HepG2 (cell line): ENCODE measurements at regions not wholly inside any gene's neighbourhood (a gene's known extent, or its start where the extent isn't known, plus 50 kb on each side); places are given as distances from the start of the nearest gene placed in this dataset.

Experiments
- CEBPB ChIP-seq: IDR thresholded peaks from 2 replicates; pipeline ENCODE4 v1.6.1; 2011; ENCODE audit warnings: low read depth, low read length, improper control_type of control experiment, borderline replicate concordance
- FOXJ3 ChIP-seq: sonication (generic); formaldehyde crosslinking; IDR thresholded peaks from 2 replicates; pipeline ENCODE4 v1.4.0; 2020; ENCODE audit warnings: missing genetic modification reagents, mild to moderate bottlenecking, borderline replicate concordance
- GATAD1 ChIP-seq: IDR thresholded peaks from 2 replicates; pipeline ENCODE4 v1.6.1; 2016; ENCODE audit warnings: missing genetic modification reagents, missing compliant biosample characterization
- GLMP ChIP-seq: sonication (generic); formaldehyde crosslinking; IDR thresholded peaks from 2 replicates; pipeline ENCODE4 v1.9.0; 2021; ENCODE audit warnings: missing genetic modification reagents, mild to moderate bottlenecking, borderline replicate concordance
- HHEX ChIP-seq: IDR thresholded peaks from 2 replicates; pipeline ENCODE4 v1.6.1; 2016; ENCODE audit warnings: control low read depth
- ISX ChIP-seq: sonication (generic); formaldehyde crosslinking; conservative IDR thresholded peaks from 2 replicates; pipeline ENCODE4 v1.5.0; 2020; ENCODE audit warnings: missing genetic modification reagents
- MBD4 ChIP-seq: IDR thresholded peaks from 2 replicates; pipeline ENCODE4 v1.6.1; 2012; ENCODE audit warnings: low read length, inconsistent platforms, borderline replicate concordance
- NRL ChIP-seq: sonication (generic); formaldehyde crosslinking; IDR thresholded peaks from 2 replicates; pipeline ENCODE4 v1.5.0; 2020; ENCODE audit warnings: missing genetic modification reagents, mild to moderate bottlenecking, moderate library complexity, borderline replicate concordance
- SMARCE1 ChIP-seq: fragments of 450-650 bp; IDR thresholded peaks from 2 replicates; pipeline ENCODE4 v1.6.1; 2017; ENCODE audit warnings: borderline replicate concordance
- SNAI1 ChIP-seq: sonication (generic); formaldehyde crosslinking; IDR thresholded peaks from 2 replicates; pipeline ENCODE4 v1.5.0; 2020; ENCODE audit warnings: mild to moderate bottlenecking, missing genetic modification reagents, borderline replicate concordance
- SP2 ChIP-seq: sonication (generic); formaldehyde crosslinking; IDR thresholded peaks from 2 replicates; pipeline ENCODE4 v1.5.1; 2020; ENCODE audit warnings: mild to moderate bottlenecking, missing genetic modification reagents
- SP5 ChIP-seq: IDR thresholded peaks from 2 replicates; pipeline ENCODE4 v1.6.1; 2016; ENCODE audit warnings: low read depth, borderline replicate concordance
- SPEN ChIP-seq: sonication (generic); formaldehyde crosslinking; IDR thresholded peaks from 2 replicates; pipeline ENCODE4 v1.5.1; 2020; ENCODE audit warnings: low read depth, mild to moderate bottlenecking, missing genetic modification reagents
- SRSF1 ChIP-seq: fragments of 200-400 bp; formaldehyde crosslinking; optimal IDR thresholded peaks from 2 replicates; pipeline ENCODE3; 2017; ENCODE audit warnings: mild to moderate bottlenecking, low read depth, low read length, moderate library complexity
- ZFP36 ChIP-seq: fragments of 150-350 bp; IDR thresholded peaks from 2 replicates; pipeline ENCODE4 v1.6.1; 2018; ENCODE audit warnings: borderline replicate concordance, low read length, low read depth; ENCODE audit not compliant: partially characterized antibody
- ZMAT3 ChIP-seq: sonication (generic); formaldehyde crosslinking; conservative IDR thresholded peaks from 2 replicates; pipeline ENCODE4 v1.7.0; 2021; ENCODE audit warnings: missing genetic modification reagents
- ZNF292 ChIP-seq: sonication (generic); formaldehyde crosslinking; IDR thresholded peaks from 2 replicates; pipeline ENCODE4 v1.8.1; 2022; ENCODE audit warnings: mild to moderate bottlenecking, low read depth, missing genetic modification reagents, borderline replicate concordance
- ZNF354B ChIP-seq: sonication (generic); formaldehyde crosslinking; IDR thresholded peaks from 2 replicates; pipeline ENCODE4 v1.8.0; 2022; ENCODE audit warnings: mild to moderate bottlenecking, missing genetic modification reagents
- ZNF44 ChIP-seq: sonication (generic); formaldehyde crosslinking; IDR thresholded peaks from 2 replicates; pipeline ENCODE4 v1.5.1; 2020; ENCODE audit warnings: mild to moderate bottlenecking, missing genetic modification reagents
- ZNF558 ChIP-seq: sonication (generic); formaldehyde crosslinking; IDR thresholded peaks from 2 replicates; pipeline ENCODE4 v1.9.0; 2022; ENCODE audit warnings: mild to moderate bottlenecking, missing genetic modification reagents, borderline replicate concordance
- ZNF639 ChIP-seq: conservative IDR thresholded peaks from 2 replicates; pipeline ENCODE4 v1.6.1; 2018; ENCODE audit warnings: missing genetic modification reagents
- ZNF780A ChIP-seq: sonication (generic); formaldehyde crosslinking; IDR thresholded peaks from 2 replicates; pipeline ENCODE4 v1.8.0; 2022; ENCODE audit warnings: mild to moderate bottlenecking, missing genetic modification reagents, moderate library complexity
- TF ChIP-seq, protein P1 (sequence below): IDR thresholded peaks from 2 replicates; pipeline ENCODE4 v1.6.1; 2012; ENCODE audit warnings: low read depth, low read length, improper control_type of control experiment

DNA sequence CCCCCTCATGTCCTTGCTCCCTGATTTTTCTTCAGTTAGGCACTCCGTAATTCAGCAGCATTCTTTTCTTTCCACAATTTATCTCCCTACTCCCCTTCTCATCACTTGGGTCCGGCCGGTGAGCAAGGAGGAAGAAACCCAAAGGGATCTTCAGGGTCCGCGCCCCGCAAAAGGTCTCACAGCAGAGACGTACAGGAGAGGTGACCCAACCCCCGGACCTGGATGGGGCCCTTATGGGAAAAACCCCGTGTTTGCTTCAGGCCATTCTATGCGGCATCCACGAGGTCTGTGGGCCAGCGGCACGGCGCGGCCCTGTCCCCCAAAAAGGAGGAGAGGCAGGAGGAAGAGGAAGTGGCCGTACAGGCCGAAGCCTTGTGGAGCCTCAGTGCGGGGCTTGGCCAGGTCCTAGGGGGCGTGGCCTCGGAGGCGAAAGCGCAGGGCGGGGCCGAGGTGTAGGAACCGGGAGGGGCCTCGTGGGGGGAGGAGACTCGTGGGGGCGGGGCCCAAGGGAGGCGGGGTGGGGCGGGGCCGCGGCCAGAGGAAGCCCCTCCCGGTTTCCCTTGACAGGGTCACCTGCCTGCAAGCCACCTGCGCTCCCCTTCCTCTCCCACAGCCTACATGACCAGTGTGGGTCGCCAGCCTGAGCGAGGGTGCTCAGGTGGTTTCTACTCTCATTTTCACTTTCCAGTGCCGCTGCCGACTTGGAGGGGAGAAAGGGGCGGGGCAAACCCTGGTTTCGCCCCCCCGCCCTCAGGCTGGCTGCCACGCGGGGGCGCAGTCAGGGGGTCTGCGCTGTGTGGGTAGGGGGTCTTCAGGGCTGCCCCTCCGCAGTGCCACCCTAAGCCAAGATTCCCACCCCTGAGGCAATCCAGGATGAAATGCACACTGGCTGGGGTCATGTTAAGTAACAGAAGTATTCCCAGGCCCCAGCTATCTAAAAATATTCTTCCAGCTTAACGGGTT is 156.4 kb upstream of the XPO1 start (continued):
- TF ChIP-seq GLMP, result no peak
- no peak for TF ChIP-seq ZNF44 (CRISPR knock-in tag)
- TF ChIP-seq ZNF558, result no peak
- no peak for TF ChIP-seq MBD4
- no peak; the same call in 1 of the 2 replicates for TF ChIP-seq NRL (CRISPR knock-in tag)
- peak; percentile 51; the same call in 1 of the 2 replicates for TF ChIP-seq SPEN
- TF ChIP-seq ZNF292 (CRISPR knock-in tag), result no peak
- TF ChIP-seq ZNF354B (CRISPR knock-in tag), result no peak
- peak; percentile 75; the same call in 1 of the 2 replicates for TF ChIP-seq ZMAT3
- no peak for TF ChIP-seq ZNF780A (CRISPR knock-in tag)
- TF ChIP-seq FOXJ3 (CRISPR knock-in tag), result no peak
- no peak for TF ChIP-seq ZFP36
- TF ChIP-seq SP5 (CRISPR knock-in tag), result peak; percentile 45
- no peak for TF ChIP-seq HHEX (CRISPR knock-in tag)
- TF ChIP-seq ISX, result no peak
- no peak for TF ChIP-seq SMARCE1
- 0 out of 2 replicates have a peak, but pooled peaks have one; percentile 33 for TF ChIP-seq SNAI1 (CRISPR knock-in tag)
- TF ChIP-seq GATAD1, result no peak
- TF ChIP-seq SRSF1, result peak; percentile 83
- no peak for TF ChIP-seq ZNF639 (CRISPR knock-in tag)
- no peak; the same call in 1 of the 2 replicates for TF ChIP-seq SP2 (CRISPR knock-in tag)
- TF ChIP-seq, protein P1, sequence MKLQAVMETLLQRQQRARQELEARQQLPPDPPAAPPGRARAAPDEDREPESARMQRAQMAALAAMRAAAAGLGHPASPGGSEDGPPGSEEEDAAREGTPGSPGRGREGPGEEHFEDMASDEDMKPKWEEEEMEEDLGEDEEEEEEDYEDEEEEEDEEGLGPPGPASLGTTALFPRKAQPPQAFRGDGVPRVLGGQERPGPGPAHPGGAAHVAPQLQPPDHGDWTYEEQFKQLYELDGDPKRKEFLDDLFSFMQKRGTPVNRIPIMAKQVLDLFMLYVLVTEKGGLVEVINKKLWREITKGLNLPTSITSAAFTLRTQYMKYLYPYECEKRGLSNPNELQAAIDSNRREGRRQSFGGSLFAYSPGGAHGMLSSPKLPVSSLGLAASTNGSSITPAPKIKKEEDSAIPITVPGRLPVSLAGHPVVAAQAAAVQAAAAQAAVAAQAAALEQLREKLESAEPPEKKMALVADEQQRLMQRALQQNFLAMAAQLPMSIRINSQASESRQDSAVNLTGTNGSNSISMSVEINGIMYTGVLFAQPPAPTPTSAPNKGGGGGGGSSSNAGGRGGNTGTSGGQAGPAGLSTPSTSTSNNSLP, result no peak
- no peak for TF ChIP-seq CEBPB
